ENCODE measurements at regions not wholly inside any gene's neighbourhood (a gene's known extent, or its start where the extent isn't known, plus 50 kb on each side); places are given as distances from the start of the nearest gene placed in this dataset.

GRCh38 chr3:174681784-174682183, 177.3 kb upstream of the NAALADL2 start:
- DNase-seq (ENCODE audit: low spot score): no peak
- TF ChIP-seq CTCF (IDR thresholded peaks at IDR 0.05; ENCODE audit: borderline replicate concordance, control extremely low read depth, extremely low read depth, insufficient read depth, missing control alignments): no peak
- in situ Hi-C loops (cut with MboI; ENCODE audit: low sequenced_read_pairs, unreplicated experiment): no loop called here

DNA sequence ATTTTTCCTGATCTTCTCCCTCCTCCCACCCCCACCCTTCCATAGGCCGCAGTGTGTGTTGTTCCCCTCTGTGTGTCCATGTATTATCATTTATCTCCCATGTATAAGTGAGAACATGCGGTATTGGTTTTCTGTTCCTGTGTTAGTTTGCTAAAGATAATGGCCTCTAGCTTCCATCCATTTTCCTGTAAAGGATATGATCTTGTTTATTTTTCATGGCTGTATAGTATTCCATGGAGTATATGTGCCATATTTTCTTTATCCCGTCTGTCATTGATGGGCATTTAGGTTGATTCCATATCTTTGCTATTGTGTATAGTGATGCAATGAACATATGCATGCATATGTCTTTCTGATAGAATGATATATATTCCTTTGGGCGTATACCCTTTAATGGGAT, 173.3 kb upstream of the NAALADL2 start:
- no peak for DNase-seq (ENCODE audit: low spot score)
- no peak for TF ChIP-seq CTCF (IDR thresholded peaks at IDR 0.05; ENCODE audit: borderline replicate concordance, control extremely low read depth, extremely low read depth, insufficient read depth, missing control alignments)
- in situ Hi-C loops (cut with MboI; ENCODE audit: low sequenced_read_pairs, unreplicated experiment): no loop called here

DNA sequence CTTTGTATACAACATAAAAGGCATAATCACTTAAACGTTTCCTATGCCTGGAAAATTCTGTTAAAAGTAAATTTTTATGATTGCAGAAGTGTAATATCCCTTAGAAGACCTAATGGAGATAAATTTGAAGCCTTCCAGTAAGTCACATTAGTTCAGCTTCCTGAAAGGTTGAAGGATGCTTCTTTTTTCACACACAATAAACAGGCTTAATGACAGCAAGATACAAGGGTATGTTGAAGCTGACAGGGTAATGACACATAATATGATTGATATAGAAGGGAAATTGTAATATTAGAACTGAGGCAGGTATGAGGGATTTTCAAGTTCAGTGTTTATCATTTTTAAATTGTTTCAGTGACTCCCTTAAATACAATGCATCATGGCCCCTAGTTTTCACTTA, 161.8 kb upstream of the NAALADL2 start:
- no peak for DNase-seq (ENCODE audit: low spot score)
- in situ Hi-C loops (cut with MboI; ENCODE audit: low sequenced_read_pairs, unreplicated experiment): no loop called here
- no peak for TF ChIP-seq CTCF (IDR thresholded peaks at IDR 0.05; ENCODE audit: borderline replicate concordance, control extremely low read depth, extremely low read depth, insufficient read depth, missing control alignments)

DNA sequence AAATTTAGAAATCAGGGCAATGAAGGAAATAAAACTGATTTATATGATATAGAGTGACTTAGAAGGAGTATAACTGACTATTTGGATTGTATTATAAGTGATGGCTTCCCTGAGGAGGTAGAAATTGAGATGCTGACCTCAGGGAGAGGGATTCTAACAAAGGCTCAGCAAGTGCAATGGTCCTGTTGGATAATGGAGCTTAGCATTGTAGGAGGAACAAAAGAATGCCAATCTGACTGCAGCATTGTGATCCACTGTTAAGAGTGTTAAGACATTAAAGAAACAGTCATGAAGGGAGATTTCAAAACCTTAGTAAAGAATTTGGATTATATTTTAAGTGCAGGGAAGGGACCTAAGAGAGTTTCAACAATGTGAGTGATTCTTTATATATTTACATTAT, 158.4 kb upstream of the NAALADL2 start:
- no peak for DNase-seq (ENCODE audit: low spot score)
- in situ Hi-C loops (cut with MboI; ENCODE audit: low sequenced_read_pairs, unreplicated experiment): no loop called here

DNA sequence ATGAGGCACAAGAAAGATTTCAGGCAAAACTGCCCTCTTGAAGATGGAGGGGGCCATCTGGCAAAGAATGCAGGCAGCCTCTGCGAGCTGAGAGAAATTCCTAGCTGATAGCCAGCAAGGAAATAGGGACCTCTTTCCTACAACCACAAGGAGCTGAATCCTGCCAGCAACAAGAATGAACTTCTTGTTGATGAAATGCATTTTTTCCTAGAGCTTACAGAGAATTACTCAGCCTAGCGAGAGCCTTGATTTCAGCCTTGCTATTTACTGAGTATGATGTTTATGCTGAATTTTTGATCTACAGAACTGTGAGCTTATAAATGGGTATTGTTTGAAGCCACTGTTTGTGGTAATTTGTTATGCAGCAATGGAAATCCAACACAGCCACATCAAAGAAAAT, 148.5 kb upstream of the NAALADL2 start:
- DNase-seq (ENCODE audit: low spot score): no peak
- no peak for TF ChIP-seq CTCF (IDR thresholded peaks at IDR 0.05; ENCODE audit: borderline replicate concordance, control extremely low read depth, extremely low read depth, insufficient read depth, missing control alignments)
- in situ Hi-C loops (cut with MboI; ENCODE audit: low sequenced_read_pairs, unreplicated experiment): no loop called here

More for the DNA sequence above, 158.4 kb upstream of the NAALADL2 start:
- TF ChIP-seq CTCF (IDR thresholded peaks at IDR 0.05; ENCODE audit: borderline replicate concordance, control extremely low read depth, extremely low read depth, insufficient read depth, missing control alignments): no peak

DNA sequence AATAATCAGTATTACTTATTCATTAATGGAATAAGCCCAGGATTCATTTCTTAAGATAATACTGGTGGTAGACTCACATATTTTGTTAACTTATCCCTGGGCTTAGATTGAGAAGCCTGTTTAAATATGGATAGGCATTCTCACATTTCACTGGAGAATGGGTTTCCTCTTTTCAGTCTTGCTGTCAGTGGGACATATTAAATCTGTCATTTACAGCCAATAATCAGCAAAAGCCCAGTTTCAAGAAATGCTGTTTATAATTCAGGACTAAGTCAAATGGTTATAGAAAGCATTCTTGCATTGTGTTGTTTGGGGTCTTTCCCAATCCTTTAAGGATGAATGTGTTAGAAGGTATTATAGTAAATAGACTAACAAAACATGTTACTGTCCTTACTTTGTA, 143.7 kb upstream of the NAALADL2 start:
- in situ Hi-C loops (cut with MboI; ENCODE audit: low sequenced_read_pairs, unreplicated experiment): no loop called here
- DNase-seq (ENCODE audit: low spot score): no peak
- TF ChIP-seq CTCF (IDR thresholded peaks at IDR 0.05; ENCODE audit: borderline replicate concordance, control extremely low read depth, extremely low read depth, insufficient read depth, missing control alignments): no peak

- in situ Hi-C loops (cut with MboI; ENCODE audit: low sequenced_read_pairs, unreplicated experiment): no loop called here
- no peak for TF ChIP-seq CTCF (IDR thresholded peaks at IDR 0.05; ENCODE audit: borderline replicate concordance, control extremely low read depth, extremely low read depth, insufficient read depth, missing control alignments)
Observed at GRCh38 chr3:174716956-174717505, 142.1 kb upstream of the NAALADL2 start.

More at GRCh38 chr3:174716956-174717505, 142.1 kb upstream of the NAALADL2 start:
- no peak for DNase-seq (ENCODE audit: low spot score)
